OCI-LY7 (cell line): ENCODE measurements at regions not wholly inside any gene's neighbourhood (a gene's known extent, or its start where the extent isn't known, plus 50 kb on each side); places are given as distances from the start of the nearest gene placed in this dataset.

Experiments
- CTCF ChIP-seq: fragments of 200-600 bp; sonication (generic); conservative IDR thresholded peaks from 2 replicates; pipeline ENCODE4 v1.5.1; 2014; ENCODE audit warnings: mild to moderate bottlenecking, antibody characterized with exemption, low read length, moderate library complexity, mixed read lengths
- EZH2phosphoT487 ChIP-seq: fragments of 200-600 bp; sonication (generic); IDR thresholded peaks from 2 replicates; pipeline ENCODE4 v1.6.1; 2018; ENCODE audit warnings: low read depth, borderline replicate concordance, mild to moderate bottlenecking, mixed run types, antibody characterized with exemption, low read length, moderate library complexity, mixed read lengths

- TF ChIP-seq CTCF (no peak), EZH2phosphoT487 (no peak)
Observed at GRCh38 chr1:5459839-5460610, 532.2 kb downstream of the NPHP4 start.
